Thyroid gland (tissue), 4 donors: ENCODE measurements at regions not wholly inside any gene's neighbourhood (a gene's known extent, or its start where the extent isn't known, plus 50 kb on each side); places are given as distances from the start of the nearest gene placed in this dataset.

Source experiments
- CTCF ChIP-seq, 6 experiments: fragments of 200-600 bp in 3 of 6; fragments of 450-650 bp in 3 of 6; sonication (generic) in 3 of 6; IDR thresholded peaks; one replicate each; pipeline ENCODE4 v1.5.1; 2016 to 2019; ENCODE audit warnings: antibody characterized with exemption in 6 of 6, mild to moderate bottlenecking in 2 of 6, inconsistent platforms in 1 of 6, moderate library complexity in 1 of 6
- POLR2A ChIP-seq, 2 donors: fragments of 450-650 bp; IDR thresholded peaks; one replicate each; pipeline ENCODE4 v1.6.1; 2017; ENCODE audit warnings: antibody characterized with exemption in 2 of 2, mild to moderate bottlenecking in 2 of 2, moderate library complexity in 1 of 2

DNA sequence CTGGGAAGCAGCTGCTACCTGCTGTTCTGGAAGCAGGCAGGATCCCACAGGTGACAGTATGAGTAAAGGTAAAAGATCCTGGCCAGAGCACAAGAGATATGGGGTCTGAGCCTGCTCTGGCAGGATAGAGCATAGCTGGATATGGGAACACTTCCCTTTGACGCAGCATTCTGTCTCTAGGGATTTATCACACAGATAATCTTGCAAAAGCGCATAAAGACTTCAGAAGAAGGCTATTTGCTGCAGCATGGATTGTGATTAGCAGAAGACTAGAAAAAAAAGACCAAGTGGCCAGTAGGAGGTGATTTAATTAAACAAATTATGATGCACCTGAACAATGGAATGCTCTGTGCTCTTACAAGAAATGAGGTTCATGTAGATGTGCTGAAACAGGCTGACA is 52.4 kb upstream of the PWWP2A start:
- no peak for TF ChIP-seq CTCF (IDR thresholded peaks at IDR 0.05)
- TF ChIP-seq POLR2A (IDR thresholded peaks at IDR 0.05) = no peak
